COLO668 (cell line): ENCODE measurements at regions not wholly inside any gene's neighbourhood (a gene's known extent, or its start where the extent isn't known, plus 50 kb on each side); places are given as distances from the start of the nearest gene placed in this dataset.

Experiments
- DNase-seq: peaks from one replicate; lab custom pipeline; 2025; ENCODE audit not compliant: unreplicated experiment; lab: John Stamatoyannopoulos, UW

DNA sequence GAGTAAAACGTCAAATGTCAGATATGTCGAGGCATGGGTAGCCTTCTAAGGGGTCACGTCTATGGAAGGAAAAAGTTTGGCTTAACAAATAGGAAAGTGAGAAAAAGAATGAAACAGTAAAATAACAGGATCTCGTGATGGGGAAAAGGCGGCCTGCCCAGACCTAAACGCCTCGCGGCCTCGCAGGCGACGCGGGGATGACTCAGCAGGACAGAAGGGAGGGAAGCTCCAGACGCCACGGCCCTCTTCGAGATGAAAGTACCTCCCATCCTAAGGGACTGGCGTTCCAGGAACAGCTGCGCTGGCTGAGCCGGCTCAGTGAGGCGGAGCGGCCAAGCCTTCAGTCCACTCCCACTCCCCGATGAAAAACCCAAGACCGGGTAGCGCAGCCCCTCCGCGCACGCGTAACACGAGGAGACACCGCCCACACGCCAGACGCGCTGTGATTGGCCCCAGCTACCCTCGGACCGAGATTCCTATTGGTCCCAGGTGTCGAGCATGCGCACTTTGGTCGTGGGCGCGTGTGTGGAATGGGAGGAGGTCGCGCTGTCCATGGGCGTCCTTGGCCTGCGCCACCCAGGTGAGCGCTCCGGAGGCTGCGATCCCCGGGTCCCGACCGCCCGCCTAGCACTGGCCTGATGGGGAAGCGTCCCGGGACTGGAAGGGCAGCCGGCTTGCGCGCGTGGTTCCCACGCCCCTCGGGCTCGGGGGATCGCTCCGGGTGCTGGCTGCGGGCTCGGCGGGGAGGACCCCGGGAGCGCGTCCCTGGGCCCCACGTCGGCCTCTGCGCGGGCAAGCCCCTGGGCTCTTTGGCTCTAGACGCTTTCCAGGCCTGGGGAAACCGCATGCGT is 588.5 kb downstream of the MTRR start:
- DNase-seq, result peak; percentile 99

DNA sequence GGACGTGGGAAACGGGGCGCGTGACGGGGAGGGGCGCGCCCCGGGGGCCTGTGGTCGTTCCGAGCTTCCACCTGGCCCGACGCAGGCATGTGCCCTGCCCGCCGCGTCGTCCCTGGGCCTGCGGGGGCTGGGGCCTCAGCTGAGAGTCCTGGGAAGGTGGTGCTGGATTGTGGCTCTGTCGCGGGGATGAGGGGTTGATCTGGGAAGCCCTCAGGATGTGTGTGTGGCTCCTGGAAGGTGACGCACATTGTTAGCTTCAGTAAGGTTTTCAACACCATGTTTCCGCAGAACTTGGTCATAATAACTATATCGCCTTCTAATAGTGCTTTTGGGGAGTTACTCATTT is 589.1 kb downstream of the MTRR start:
- peak; percentile 63 for DNase-seq

DNA sequence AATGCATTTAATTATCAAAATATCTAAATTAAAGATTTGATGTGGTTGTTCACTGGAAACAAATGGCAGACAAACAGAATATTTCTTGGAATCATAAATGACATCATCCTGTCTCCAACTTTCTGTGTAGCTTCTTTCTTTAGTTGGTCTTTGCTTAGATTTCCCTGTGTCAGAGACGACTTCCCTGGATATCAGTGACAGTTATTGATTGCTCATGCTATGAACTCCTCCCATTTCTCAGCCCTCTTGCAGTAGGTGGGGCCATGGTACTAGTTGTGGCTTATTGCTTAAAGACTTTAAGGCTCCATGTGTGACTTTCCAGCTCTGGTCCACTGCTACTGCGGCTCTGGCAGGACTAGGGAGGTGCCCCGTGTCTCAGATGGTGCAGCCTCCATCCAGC is 592.6 kb downstream of the MTRR start:
- no peak for DNase-seq

DNA sequence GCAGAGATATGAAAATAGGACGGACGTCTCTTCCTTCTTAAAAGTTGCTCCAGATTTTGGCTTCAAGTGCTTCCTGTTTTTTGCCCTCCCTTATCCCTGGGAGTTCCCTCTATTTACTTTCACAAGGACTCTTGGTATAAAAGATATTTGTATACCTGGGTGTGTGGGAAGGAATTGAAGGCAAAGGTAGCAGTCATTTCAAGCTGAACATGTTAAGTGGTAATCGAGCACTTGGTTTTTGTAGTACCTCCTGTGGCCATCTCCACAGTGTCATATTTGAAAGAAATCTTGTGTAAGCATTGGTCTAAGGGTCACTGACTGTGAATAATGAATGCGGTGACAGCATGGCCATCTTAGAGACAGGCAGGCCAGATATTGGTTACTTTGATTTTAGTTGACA is 593.6 kb downstream of the MTRR start:
- DNase-seq, result no peak

DNA sequence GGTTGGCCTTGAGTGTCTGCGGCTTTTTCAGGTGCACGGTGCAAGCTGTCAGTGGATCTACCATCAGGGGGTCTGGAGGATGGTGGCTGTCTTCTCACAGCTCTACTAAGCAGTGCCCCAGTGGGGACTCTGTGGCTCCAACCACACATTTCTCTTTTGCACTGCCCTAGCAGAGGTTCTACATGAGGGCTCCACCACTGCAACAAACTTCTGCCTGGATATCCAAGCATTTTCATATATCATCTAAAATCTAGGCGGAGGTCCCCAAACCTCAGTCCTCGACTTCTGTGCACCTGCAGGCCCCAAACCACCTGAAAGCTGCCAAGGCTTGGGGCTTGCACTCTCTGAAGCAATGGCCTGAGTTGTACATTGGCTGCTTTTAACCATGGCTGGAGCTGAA is 601.5 kb downstream of the MTRR start:
- DNase-seq, result no peak

DNA sequence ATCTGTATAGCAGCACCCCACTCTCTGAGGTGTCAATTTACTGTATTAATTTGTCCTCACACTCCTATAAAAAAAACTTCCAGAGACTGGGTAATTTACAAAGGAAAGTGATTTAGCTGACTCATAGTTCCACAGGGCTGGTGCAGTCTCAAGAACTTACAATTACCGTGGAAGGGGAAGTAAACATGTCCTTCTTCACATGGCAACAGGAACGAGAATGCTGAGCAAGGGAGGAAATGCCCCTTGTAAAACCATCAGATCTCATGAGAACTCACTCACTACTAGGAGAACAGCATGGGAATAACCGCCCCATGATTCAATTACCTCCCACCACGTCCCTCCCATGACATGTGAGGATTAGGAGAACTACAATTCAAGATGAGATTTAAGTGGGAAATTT is 602.6 kb downstream of the MTRR start:
- DNase-seq, result no peak

DNA sequence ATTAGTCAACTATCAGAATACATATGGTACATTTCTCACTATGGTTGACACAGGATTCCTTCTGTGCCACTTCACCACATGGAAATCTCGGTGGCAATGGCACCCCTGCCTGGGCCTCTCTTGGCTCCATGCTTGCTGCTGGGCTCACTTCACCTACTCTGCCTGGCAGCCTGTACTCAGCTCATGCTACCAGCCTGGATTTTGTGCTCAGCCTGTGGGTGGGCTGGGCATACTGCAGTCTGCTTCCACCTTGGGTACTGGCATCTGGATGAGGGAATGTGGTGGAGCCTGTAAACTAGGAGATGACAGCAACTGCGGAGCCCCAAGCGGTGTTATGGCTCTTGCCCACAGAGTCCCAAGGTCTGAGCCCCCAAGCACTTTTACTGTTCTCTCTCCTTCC is 604.1 kb downstream of the MTRR start:
- no peak for DNase-seq

DNA sequence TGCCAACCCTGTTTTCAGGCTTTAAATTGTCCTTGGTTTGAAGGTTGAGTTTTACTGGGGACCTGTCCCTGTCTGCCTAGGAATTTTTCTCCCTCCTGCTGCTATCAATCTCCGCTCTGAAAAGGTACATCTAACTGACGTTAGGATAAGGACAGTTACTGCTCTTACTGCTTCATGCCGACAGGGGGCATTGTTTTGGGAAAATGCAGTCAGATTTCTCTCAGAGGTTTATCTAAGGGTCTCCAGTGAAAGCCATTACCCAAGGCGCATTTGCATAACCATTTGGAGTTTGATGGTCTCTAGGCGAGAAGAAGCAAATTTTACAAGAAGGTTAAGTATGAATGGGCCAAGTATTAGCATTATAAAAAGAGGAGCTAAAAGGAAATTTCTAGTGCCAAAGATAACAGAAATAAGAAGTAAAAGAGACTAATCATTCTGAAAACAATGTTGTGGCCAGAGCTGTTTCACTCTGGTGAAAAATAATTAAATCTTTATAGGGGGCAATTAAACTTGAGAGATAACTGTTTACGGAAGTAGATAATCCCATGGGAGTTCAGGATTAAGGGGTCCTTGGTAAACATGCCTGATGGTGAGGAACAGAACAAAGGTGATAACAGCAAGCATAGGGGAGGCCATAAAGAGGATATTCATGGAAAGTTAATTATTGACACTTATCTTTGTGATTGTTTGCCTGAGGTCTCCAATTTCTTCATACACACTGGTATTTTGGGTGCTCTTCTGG is 605.0 kb downstream of the MTRR start:
- no peak for DNase-seq

DNA sequence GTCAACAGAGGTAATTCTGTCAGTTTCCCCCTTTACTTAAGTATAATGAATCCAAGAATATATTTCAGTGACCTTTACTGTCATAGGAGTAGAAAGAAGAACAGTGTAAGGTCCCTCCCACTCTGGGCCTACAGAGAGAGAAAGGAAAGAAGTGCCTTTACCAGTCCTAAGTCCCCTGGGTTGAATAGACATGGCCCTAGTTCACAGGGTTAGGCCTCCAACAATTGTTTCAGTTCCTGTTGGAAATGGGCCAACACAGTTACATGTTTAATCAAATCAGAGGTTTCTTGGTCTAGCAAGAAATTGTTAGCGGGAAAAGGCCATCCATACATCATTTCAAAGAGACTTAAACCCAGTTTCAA is 605.6 kb downstream of the MTRR start:
- no peak for DNase-seq

DNA sequence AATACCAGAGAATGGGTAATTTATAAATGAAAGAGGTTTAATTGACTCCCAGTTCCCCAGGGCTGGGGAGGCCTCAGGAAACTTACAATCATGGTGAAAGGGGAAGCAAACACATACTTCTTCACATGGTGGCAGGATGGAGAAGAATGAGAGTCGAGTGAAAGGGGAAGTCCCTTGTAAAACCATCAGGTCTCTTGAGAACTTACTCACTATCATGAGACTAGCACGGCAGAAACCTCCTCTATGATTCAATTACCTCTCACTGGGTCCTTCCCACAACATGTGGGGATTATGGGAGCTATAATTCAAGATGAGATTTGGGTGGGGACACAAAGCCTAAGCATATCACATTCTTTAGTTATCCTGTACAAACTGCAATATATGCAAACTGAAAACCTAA is 609.4 kb downstream of the MTRR start:
- no peak for DNase-seq

DNA sequence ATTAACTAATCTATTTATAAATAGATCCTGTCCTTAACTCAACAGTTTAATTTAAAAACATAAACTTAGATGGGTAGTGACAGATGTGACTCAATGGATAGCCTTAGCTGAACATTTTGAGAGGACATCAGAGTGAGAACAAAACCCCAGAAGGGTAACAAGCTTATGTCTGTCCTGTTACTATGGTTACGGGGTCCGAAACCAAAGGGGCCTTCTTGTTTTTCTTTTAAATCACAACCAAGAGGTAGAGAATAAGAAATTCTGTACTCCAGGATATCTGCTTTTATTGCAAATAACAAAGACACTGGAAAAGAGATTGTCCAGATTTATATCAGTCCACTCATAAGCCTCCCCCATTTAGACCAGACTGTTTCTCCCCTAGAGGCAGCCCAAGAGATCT is 612.1 kb downstream of the MTRR start:
- no peak for DNase-seq

DNA sequence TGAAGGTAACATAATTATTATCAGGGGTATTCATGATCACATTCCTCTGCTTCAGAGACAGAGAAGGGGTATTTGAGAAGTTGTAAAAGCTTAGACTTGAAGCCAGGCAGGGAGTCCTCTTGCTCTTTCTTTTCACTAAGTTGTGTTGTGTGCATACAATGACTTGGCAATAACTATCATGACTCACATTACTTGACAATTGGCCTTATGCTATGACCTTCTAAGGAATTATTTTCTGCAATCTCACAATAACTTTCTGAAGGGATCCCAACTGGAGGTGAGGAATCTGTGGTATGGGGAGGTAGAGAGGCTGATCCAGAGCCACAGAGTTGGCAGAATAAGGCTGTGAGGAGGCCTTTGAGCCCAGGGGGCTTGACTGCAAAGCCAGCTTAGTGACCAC is 622.3 kb downstream of the MTRR start:
- DNase-seq, result no peak

DNA sequence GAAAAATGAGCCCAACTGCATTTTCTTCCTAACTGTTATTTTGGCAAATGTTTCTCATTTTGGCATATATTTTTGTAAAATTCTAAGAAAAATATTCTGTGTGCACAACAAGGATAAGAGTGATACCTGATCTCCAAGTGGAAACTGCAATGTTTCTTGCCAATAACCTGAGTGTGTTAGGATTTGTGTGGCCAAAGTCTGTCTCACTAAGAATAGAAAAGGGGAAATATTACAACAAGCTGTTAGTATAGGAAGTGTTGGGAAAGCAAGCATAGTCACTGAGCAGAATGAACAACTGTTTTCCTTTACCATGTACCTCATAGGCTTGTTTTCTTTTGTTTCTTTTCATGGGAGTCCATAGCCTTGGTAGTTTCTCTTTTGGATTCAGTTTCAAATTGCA is 624.2 kb downstream of the MTRR start:
- no peak for DNase-seq

DNA sequence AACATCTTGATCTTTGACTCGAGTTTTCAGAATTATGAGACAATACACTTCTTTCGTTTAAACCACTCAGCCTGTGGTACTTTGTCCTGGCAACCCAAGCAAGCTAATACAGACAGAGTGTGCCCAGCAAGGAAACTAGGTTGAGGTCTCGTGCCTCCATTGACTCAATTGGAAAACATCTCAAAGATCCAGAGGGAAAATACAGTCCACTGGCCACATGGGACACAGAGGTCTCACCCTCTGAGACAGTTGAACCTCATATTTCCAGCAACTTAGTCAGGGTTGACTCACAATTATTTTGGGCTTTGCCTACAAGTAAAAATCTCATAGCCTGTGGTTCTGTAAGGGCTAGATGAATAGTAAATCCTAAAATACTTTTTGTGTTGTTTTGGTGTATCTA is 631.5 kb downstream of the MTRR start:
- no peak for DNase-seq

DNA sequence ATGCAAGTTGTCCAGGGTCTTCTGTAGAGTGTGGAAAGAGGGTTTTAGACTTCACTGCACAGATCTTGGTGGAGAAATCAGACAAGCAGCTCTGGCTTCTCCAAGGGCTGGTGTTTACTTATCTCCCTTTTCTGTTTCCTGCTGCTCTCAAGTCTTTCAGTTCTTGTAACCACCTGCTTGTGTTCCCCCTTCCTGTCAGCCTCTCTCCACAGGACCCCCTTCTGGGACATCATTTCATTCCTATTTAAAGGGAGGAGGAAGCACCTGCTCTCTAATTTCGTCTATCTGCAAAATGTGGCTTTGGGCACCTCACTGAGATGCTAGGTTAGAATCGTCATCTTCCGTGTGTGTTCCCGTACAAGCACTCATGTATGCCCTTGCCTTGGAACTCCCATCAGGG is 636.2 kb downstream of the MTRR start:
- no peak for DNase-seq

DNA sequence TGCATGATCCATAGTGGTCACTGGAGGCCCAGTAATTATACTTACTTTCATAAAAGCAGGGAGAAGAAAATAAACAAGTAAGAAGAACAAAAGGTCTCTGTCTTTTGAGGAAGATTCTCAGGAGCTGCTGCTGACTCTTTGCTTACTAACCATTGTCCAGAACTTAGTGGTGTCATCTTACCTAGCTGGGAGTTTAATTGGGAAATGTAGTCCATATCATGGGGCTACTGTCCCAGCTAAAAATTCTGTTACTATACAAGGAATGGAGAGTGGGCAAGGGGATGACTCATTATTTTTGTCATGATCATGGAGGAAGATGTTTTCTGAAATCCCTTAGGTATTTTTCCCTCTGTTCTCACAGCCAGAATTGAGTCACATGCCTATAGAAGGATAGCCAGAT is 639.3 kb downstream of the MTRR start:
- no peak for DNase-seq

DNA sequence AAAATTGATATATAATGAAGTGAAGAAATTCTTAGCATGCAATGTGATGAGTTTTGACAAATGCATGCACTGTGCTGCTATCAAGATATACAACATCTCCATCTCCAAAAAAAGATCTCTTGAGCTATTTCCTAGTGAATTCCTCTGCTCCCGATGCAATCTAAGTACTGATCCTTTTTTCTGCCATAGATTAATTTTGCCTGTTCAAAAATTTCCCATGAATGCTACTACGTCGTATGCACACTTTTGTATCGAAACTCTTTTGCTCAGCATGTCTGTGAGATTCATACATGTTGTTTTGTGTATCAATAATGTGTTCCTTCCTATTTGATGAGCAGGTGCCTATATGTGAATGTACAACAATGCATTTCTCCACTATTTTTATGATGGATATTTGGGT is 647.4 kb downstream of the MTRR start:
- DNase-seq, result no peak

DNA sequence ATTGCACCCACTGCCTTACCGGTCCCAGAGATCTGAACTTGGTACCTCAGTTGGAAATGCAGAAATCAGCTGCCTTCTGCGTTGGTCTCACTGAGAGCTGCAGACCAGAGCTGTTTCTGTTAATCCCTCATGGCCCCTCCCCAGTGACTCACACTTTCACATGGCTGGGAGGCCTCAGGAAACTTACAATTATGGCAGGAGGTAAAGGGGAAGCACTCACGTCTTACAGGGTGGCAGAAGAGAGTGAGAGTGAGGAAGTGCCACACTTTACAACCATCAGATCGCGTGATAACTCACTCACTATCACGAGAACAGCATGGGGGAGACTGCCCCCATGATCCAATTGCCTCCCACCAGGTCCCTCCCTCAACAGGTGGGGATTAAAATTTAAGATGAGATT is 648.5 kb downstream of the MTRR start:
- DNase-seq, result no peak

DNA sequence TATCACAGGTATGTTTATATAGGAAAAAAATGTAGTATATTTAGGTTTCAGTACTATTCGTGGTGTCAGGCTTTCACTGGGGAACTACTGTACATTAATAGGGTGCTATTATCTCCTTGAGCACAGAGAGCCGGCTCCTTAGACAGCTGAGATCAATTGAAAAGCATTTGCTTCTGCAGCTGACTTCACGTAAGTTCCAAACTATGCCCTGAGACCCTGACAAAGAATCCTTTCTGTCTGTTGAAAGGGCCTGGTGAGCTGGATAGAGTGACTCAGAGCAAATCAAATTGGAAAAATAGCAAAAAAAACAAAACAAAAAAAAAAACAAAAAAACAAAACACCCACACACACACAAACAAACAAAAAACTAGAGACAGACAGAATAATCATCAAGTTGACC is 652.0 kb downstream of the MTRR start:
- DNase-seq, result no peak

DNA sequence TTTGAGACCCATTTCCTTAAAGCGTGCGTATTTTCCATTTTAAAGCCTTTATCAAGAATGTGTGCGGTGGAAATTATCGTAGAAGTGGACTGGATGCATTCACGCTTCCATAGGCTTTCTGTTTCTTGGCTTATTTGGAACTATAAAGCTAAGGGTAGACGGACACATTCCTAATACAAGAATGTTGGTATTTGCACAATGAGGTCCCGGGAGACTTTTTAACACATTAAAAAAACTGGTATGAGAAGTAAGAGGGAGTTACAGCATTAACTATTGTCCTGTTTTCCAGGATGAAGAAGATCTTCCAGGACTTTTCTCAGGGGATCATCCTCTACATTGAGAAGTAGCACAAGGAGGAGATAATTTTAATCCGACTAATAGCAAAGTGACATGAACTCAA is 653.0 kb downstream of the MTRR start:
- no peak for DNase-seq

DNA sequence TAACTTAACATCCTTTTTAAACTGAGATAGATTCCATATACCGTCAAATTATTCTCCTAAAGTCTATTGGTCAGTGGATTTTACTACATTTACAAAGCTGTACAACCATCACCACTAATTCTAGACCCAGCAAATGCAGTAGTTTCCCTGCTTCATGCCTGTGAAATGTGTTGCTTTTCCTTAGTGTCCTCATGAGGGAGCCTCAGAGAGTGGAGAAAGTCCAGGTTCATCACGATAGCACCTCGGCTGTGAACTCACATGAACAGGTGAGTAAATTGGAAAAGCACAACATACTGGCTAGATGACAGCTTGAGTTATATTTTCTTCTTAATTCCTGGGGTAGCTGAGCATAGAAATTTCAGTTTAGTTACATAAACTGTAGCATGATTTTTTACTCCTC is 653.7 kb downstream of the MTRR start:
- DNase-seq, result no peak

DNA sequence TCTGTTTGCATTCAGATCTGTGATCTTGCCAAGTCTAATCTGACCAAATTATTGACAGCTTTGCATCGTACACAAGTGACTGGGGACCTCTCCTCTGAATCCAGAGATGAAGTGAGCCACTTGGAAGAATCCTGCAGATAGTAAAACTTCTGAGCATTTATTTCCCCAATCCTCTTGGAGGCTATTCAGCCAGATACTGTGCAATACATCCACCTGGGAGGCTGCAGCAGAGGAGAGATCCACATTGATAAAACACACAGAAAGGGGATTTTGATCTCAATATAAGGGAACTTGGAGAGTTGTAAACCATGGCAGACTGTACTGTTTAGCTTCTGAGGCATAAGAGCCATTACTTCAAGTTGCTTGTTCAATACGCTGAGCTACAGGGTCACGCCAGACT is 654.6 kb downstream of the MTRR start:
- no peak for DNase-seq

DNA sequence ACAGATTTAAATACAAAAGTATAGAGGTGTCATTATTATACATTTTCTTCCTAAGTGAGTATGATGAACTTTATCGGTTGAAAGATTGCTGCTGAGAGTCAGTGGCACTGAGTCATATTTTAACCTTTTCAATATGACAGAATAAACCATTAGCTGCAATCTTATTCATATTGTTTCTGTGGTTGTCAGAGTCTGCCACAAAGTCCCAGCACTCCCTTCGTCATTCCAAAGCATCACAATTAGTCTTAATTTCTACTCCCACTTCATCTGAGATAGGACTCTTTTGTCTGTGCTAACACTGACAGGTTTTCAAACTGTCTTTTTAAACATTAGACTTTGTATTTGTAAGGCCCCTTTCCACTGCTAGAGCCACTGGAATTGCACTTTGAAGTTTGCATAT is 656.9 kb downstream of the MTRR start:
- no peak for DNase-seq
